ENCODE measurements at regions not wholly inside any gene's neighbourhood (a gene's known extent, or its start where the extent isn't known, plus 50 kb on each side); places are given as distances from the start of the nearest gene placed in this dataset.

DNA sequence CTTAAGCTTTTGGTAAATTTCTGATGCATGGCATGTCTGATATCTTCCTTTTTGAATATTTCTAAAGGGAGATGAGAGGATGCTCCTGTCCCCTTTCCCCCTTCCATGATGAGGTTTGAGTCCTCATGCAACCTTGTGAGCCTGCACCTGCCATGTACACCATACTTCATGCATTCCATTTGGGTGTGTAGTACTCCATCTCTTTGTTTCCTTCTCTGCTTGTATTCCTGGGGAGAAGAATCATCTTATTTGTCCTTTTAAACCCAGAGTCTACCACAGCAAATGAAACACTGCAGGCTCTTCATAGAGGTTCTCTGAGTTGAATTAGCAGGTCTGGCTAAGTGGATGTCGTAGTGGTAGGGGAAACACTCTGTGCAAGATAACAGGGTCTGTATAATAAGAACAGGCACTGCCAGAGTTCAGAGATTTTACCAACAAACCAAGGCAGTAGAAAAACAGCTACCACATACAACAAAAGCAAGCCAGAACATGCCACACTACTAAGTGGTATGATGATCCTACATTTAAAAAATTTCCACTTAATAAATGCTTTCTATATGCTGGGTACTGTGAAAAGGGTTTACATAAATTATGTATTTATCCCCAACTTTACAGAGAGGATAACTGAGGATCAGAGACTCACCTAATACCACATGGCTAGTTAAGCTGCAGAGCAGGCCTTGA lies 439.8 kb upstream of the GRIA1 start:
- H3K4me3 Mint-ChIP-seq: no peak overlapping the region
- no CpG with 5 or more reads among the region's 1 CpG for WGBS (ENCODE audit: insufficient coverage)

GRCh38 chr5:153066281-153066680 lies 424.2 kb upstream of the GRIA1 start:
- no peaks in the 10 kb centered on the region for H3K36me3 Mint-ChIP-seq
- H3K27me3 Mint-ChIP-seq (ENCODE audit: low read depth in 3 of 3): peaks cover 0 to 2% (median 0%) of the 10 kb centered on the region in 3 donors
- TF ChIP-seq CTCF (IDR thresholded peaks at IDR 0.05): no peak
- Histone ChIP-seq H3K36me3 (replicated peaks in 1 of 2; ENCODE audit: control insufficient read depth in 1 of 2, insufficient read depth in 2 of 2, low read length in 2 of 2) (no peaks in the 10 kb centered on the region), H3K79me2 (ENCODE audit: insufficient read depth, low read length) (no peaks in the 10 kb centered on the region), H3K9ac (ENCODE audit: insufficient read depth, low read length, poor library complexity, severe bottlenecking) (no peak overlapping the region), H3K4me3 (replicated peaks in 1 of 3; ENCODE audit: low read depth in 2 of 3, low read length in 3 of 3) (no peak overlapping the region), H3K27me3 (ENCODE audit: control insufficient read depth in 2 of 2, insufficient read depth in 2 of 2, low read length in 2 of 2) (no peaks in the 10 kb centered on the region), H2AFZ (ENCODE audit: insufficient read depth, low read depth, low read length, poor library complexity, severe bottlenecking) (no peak overlapping the region), H3K27ac (ENCODE audit: low read depth in 1 of 2, low read length in 2 of 2) (no peak overlapping the region), H4K20me1 (ENCODE audit: insufficient read depth, low read length) (no peaks in the 10 kb centered on the region), H3K9me3 (replicated peaks in 1 of 2; ENCODE audit: control insufficient read depth in 1 of 2, insufficient read depth in 1 of 2, low read length in 2 of 2) (no peaks in the 10 kb centered on the region), H3K4me1 (ENCODE audit: control insufficient read depth in 1 of 2, insufficient read depth in 2 of 2, low read length in 2 of 2) (no peaks in the 10 kb centered on the region), H3K4me2 (replicated peaks; ENCODE audit: extremely low read depth, low read length, poor library complexity, severe bottlenecking) (no peak overlapping the region)
- no peak overlapping the region for H3K4me3 Mint-ChIP-seq
- no peak overlapping the region for H3K27ac Mint-ChIP-seq
- no peaks in the 10 kb centered on the region for H3K4me1 Mint-ChIP-seq
- intact Hi-C loops (cut with micrococcal nuclease): no loop called here
- H3K9me3 Mint-ChIP-seq: peaks cover 0 to 3% (median 0%) of the 10 kb centered on the region in 7 donors
- no peak for DNase-seq

More for the DNA sequence above, 439.8 kb upstream of the GRIA1 start:
- H3K27ac Mint-ChIP-seq: peak overlapping the region in 1 of 7 donors; percentile 57
- no peaks in the 10 kb centered on the region for H3K79me2 ChIP-seq (ENCODE audit: insufficient read depth, low read length)
- H3K4me2 ChIP-seq (replicated peaks; ENCODE audit: extremely low read depth, low read length, poor library complexity, severe bottlenecking): no peak overlapping the region
- H4K20me1 ChIP-seq (ENCODE audit: insufficient read depth, low read length): no peaks in the 10 kb centered on the region
- H3K4me1 Mint-ChIP-seq: no peaks in the 10 kb centered on the region
- DNase-seq: no peak
- H2AFZ ChIP-seq (ENCODE audit: insufficient read depth, low read depth, low read length, poor library complexity, severe bottlenecking): no peak overlapping the region
- peaks cover 0 to 7% (median 3%) of the 10 kb centered on the region in 7 donors for H3K9me3 Mint-ChIP-seq
- H3K27me3 ChIP-seq (ENCODE audit: control insufficient read depth in 2 of 2, insufficient read depth in 2 of 2, low read length in 2 of 2): no peaks in the 10 kb centered on the region
- intact Hi-C loops (cut with micrococcal nuclease): no loop called here
- H3K9me3 ChIP-seq (replicated peaks in 1 of 2; ENCODE audit: control insufficient read depth in 1 of 2, insufficient read depth in 1 of 2, low read length in 2 of 2): no peaks in the 10 kb centered on the region
- peaks cover 0 to 2% (median 0%) of the 10 kb centered on the region in 3 donors for H3K27me3 Mint-ChIP-seq (ENCODE audit: low read depth in 3 of 3)
- no peaks in the 10 kb centered on the region for H3K36me3 ChIP-seq (replicated peaks in 1 of 2; ENCODE audit: control insufficient read depth in 1 of 2, insufficient read depth in 2 of 2, low read length in 2 of 2)
- no peak for TF ChIP-seq CTCF (IDR thresholded peaks at IDR 0.05)
- H3K9ac ChIP-seq (ENCODE audit: insufficient read depth, low read length, poor library complexity, severe bottlenecking): no peak overlapping the region
- no peaks in the 10 kb centered on the region for H3K4me1 ChIP-seq (ENCODE audit: control insufficient read depth in 1 of 2, insufficient read depth in 2 of 2, low read length in 2 of 2)
- H3K36me3 Mint-ChIP-seq: no peaks in the 10 kb centered on the region
- no peak overlapping the region for H3K4me3 ChIP-seq (replicated peaks in 1 of 3; ENCODE audit: low read depth in 2 of 3, low read length in 3 of 3)
- H3K27ac ChIP-seq (ENCODE audit: low read depth in 1 of 2, low read length in 2 of 2): no peak overlapping the region
